ENCODE measurements at regions not wholly inside any gene's neighbourhood (a gene's known extent, or its start where the extent isn't known, plus 50 kb on each side); places are given as distances from the start of the nearest gene placed in this dataset.

- Histone ChIP-seq H3K4me1 (ENCODE audit: control insufficient read depth, extremely low read depth, insufficient read depth, low read length) (no peaks in the 10 kb centered on the region), H3K36me3 (ENCODE audit: control insufficient read depth in 2 of 2, extremely low read depth in 1 of 2, insufficient read depth in 2 of 2, low read length in 2 of 2) (no peaks in the 10 kb centered on the region), H3K9me1 (replicated peaks; ENCODE audit: control insufficient read depth, extremely low read depth, insufficient read depth, low read length) (no peaks in the 10 kb centered on the region), H3K27ac (ENCODE audit: insufficient read depth, low read depth, low read length) (no peak overlapping the region), H4K20me1 (replicated peaks; ENCODE audit: control insufficient read depth, extremely low read depth, insufficient read depth, low read length) (no peaks in the 10 kb centered on the region), H2AFZ (ENCODE audit: low read depth, low read length) (no peak overlapping the region), H3K27me3 (ENCODE audit: control insufficient read depth in 2 of 2, insufficient read depth in 2 of 2, low read length in 2 of 2) (no peaks in the 10 kb centered on the region), H3K9ac (replicated peaks; ENCODE audit: extremely low read depth, insufficient read depth, low read length) (no peak overlapping the region), H3K79me2 (ENCODE audit: control insufficient read depth, insufficient read depth, low read length) (no peaks in the 10 kb centered on the region), H3K4me3 (replicated peaks in 1 of 3; ENCODE audit: insufficient read depth in 1 of 3, low read depth in 1 of 3, low read length in 3 of 3) (no peak overlapping the region), H3K9me3 (replicated peaks; ENCODE audit: control insufficient read depth, insufficient read depth, low read length) (no peaks in the 10 kb centered on the region), H3K4me2 (ENCODE audit: insufficient read depth, low read length) (no peak overlapping the region)
- POLR2A ChIA-PET = no interaction called here
- dilution Hi-C loops (cut with MboI; ENCODE audit: extremely low pct_ligation_motif_present, low sequenced_read_pairs) = no loop called here
- CTCF ChIA-PET = no interaction called here
- no peak for FAIRE-seq
- TF ChIP-seq JUN (IDR thresholded peaks at IDR 0.05; ENCODE audit: borderline replicate concordance, insufficient read depth, insufficient read length, low read depth) = no peak
- TF ChIP-seq MAX (IDR thresholded peaks at IDR 0.05; ENCODE audit: insufficient read depth, insufficient read length) = no peak
- no peak for TF ChIP-seq POLR2AphosphoS5 (IDR thresholded peaks at IDR 0.05; ENCODE audit: insufficient read depth, low read depth, low read length)
- no peak for TF ChIP-seq FOS (IDR thresholded peaks at IDR 0.05; ENCODE audit: borderline replicate concordance, insufficient read depth, low read length)
- TF ChIP-seq GATA2 (IDR thresholded peaks at IDR 0.05; ENCODE audit: insufficient read depth, insufficient read length, low read depth, low read length) = no peak
- TF ChIP-seq CTCF (IDR thresholded peaks at IDR 0.05; ENCODE audit: extremely low read depth in 1 of 2, insufficient read depth in 1 of 2, low read depth in 1 of 2, low read length in 2 of 2) = no peak
- TF ChIP-seq EZH2 (IDR thresholded peaks at IDR 0.05; ENCODE audit: borderline replicate concordance, low read depth, low read length, severe bottlenecking) = no peak
- TF ChIP-seq POLR2A (IDR thresholded peaks at IDR 0.05; ENCODE audit: low read depth, low read length) = no peak
- no peak for TF ChIP-seq MYC (IDR thresholded peaks at IDR 0.05; ENCODE audit: low read depth, low read length)
- intact Hi-C loops (cut with micrococcal nuclease) = no loop called here
- BruUV-seq (replicated peaks) = no TSS peak
- DNase-seq (ENCODE audit: low read depth, low spot score) = no peak
These were observed 376.0 kb downstream of the TFEC start for GRCh38 chr7:115654384-115655214.

All from endothelial cell of umbilical vein (primary cell).